Neural progenitor cell (in vitro differentiated cells): ENCODE measurements at regions not wholly inside any gene's neighbourhood (a gene's known extent, or its start where the extent isn't known, plus 50 kb on each side); places are given as distances from the start of the nearest gene placed in this dataset.

ENCODE experiments used
- CTCF ChIP-seq: fragments of 200-600 bp; sonication (generic); IDR thresholded peaks from 2 replicates; pipeline ENCODE4 v1.5.1; 2017; ENCODE audit warnings: antibody characterized with exemption, mild to moderate bottlenecking
- EZH2 ChIP-seq: fragments of 200-600 bp; sonication (generic); IDR thresholded peaks from 2 replicates; pipeline ENCODE4 v1.6.1; 2017; ENCODE audit warnings: antibody characterized with exemption, mild to moderate bottlenecking, moderate library complexity

GRCh38 chr1:219824338-219824737, 104.0 kb downstream of the SLC30A10 start:
- no peak for TF ChIP-seq CTCF
- TF ChIP-seq EZH2 = no peak
